HAP-1 (cell line): ENCODE measurements at regions not wholly inside any gene's neighbourhood (a gene's known extent, or its start where the extent isn't known, plus 50 kb on each side); places are given as distances from the start of the nearest gene placed in this dataset.
"Not testable (repeated sequence)": the region's sequence is repeated elsewhere in the genome, so short reads cannot be mapped to it uniquely, and the experiment has no call there.

Source experiments
- DNase-seq, 2 experiments: peaks; one replicate each; pipeline ENCODE4 v3.0.0-alpha.2; 2016 to 2020; ENCODE audit warnings: low spot score in 2 of 2
- H3K27me3 ChIP-seq: fragments of 250-450 bp; sonication (Bioruptor Pico); 2 replicates; pipeline ENCODE4 v1.5.1; 2020; ENCODE audit warnings: low read depth, mild to moderate bottlenecking, moderate library complexity
- H3K36me3 ChIP-seq: fragments of 250-450 bp; sonication (Bioruptor Pico); replicated peaks from 2 replicates; pipeline ENCODE4 v1.5.1; 2020; ENCODE audit warnings: mild to moderate bottlenecking
- H3K4me1 ChIP-seq: fragments of 250-450 bp; sonication (Bioruptor Pico); 2 replicates; pipeline ENCODE4 v1.5.1; 2020; ENCODE audit warnings: mild to moderate bottlenecking
- H3K4me3 ChIP-seq: fragments of 250-450 bp; sonication (Bioruptor Pico); 2 replicates; pipeline ENCODE4 v1.5.1; 2020; ENCODE audit warnings: mild to moderate bottlenecking, moderate library complexity
- H3K9me3 ChIP-seq: fragments of 250-450 bp; sonication (Bioruptor Pico); 2 replicates; pipeline ENCODE4 v1.5.1; 2020; ENCODE audit warnings: mild to moderate bottlenecking, moderate library complexity
- in situ Hi-C: fragments of 300-500 bp; cut with MboI; formaldehyde crosslinking; loops from 3 replicates; pipeline ENCODE4 v1.14.3; 2020; ENCODE audit warnings: low sequenced_read_pairs, inconsistent platforms, mixed read lengths

DNA sequence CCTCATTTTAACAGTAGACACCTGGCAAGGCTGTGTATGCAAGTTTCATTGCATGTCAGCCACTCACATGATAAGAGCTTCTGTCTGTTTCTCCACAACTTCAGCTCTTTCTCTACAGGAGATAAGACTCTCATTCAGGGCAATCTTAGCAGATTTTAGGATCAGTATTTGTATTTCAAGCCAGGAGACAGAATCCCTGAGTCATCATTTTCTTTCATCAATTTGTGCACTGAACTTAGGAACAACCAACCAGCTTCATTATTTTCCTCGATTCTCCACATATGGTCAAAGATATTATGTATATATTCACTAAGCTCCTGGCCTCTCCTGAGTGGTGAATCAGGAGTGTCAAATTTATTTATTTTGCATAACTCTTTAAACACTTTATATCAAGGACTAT is 181.8 kb upstream of the CCNH start:
- H3K9me3 ChIP-seq: no peaks in the 10 kb centered on the region
- no peaks in the 10 kb centered on the region for H3K27me3 ChIP-seq
- in situ Hi-C loops: no loop called here
- peaks cover 1% of the 10 kb centered on the region for H3K4me1 ChIP-seq
- no peak for DNase-seq
- H3K4me3 ChIP-seq: no peak overlapping the region
- no peaks in the 10 kb centered on the region for H3K36me3 ChIP-seq

DNA sequence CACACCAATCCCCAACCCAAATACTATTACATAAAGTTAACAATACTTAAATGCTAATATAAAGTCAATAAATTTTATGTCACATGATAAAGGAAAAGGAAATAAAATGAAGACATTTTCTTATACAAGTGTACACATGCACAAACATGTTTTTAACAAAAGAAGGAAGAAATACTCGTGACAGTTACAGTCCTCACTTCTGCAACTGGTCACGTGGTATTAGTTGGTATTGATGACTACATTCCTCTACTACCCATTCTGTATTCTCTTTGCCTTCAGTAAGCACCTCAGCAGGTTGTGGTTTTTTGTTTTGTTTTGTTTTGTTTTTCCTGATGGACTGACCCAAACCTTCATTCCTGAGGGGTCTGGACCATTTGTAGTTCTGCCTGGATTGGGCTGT is 176.9 kb upstream of the CCNH start:
- Histone ChIP-seq H3K36me3 (no peaks in the 10 kb centered on the region), H3K4me3 (no peak overlapping the region), H3K27me3 (no peaks in the 10 kb centered on the region), H3K4me1 (peaks cover 13% of the 10 kb centered on the region), H3K9me3 (no peaks in the 10 kb centered on the region)
- DNase-seq: no peak
- in situ Hi-C loops: no loop called here

DNA sequence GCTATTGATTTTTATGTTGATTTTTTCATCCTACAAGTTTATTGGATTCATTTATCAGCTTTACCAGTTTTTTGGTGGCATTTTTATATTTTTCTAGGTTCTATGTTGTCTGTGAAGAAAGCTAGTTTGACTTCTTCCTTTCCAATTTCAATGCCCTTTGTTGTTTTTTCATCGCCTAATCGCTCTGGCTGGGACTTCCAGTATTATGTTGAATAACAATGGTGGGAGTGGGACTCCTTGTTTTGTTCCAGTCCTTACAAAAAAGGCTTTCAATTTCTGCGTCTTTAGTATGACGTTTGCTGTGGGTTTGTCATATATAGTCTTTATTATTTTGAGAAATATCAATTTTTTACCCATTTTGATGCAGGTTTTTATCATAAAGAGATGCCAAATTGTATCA is 175.6 kb upstream of the CCNH start:
- in situ Hi-C loops: no loop called here
- peaks cover 13% of the 10 kb centered on the region for H3K4me1 ChIP-seq
- H3K9me3 ChIP-seq: no peaks in the 10 kb centered on the region
- peak; percentile 42 to 77 for DNase-seq
- no peaks in the 10 kb centered on the region for H3K36me3 ChIP-seq
- H3K27me3 ChIP-seq: no peaks in the 10 kb centered on the region
- no peak overlapping the region for H3K4me3 ChIP-seq

DNA sequence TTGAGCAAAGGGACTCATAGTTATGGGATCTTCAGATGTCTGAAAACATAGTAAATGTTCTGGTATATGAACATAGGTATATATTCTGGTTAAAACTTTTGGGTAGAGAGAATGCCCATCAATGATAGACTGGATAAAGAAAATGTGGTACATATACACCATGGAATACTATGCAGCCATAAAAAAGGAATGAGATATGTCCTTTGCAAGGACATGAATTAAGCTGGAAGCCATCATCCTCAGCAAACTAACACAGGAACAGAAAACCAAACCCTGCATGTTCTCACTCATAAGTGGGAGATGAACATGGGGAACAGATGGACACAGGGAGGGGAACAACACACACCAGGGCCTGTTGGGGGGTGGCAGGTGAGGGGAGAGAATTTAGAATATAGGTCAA is 171.0 kb upstream of the CCNH start:
- H3K4me1 ChIP-seq, DNase-seq, H3K27me3 ChIP-seq, H3K9me3 ChIP-seq, H3K4me3 ChIP-seq, in situ Hi-C loops, H3K36me3 ChIP-seq: not testable (repeated sequence)

DNA sequence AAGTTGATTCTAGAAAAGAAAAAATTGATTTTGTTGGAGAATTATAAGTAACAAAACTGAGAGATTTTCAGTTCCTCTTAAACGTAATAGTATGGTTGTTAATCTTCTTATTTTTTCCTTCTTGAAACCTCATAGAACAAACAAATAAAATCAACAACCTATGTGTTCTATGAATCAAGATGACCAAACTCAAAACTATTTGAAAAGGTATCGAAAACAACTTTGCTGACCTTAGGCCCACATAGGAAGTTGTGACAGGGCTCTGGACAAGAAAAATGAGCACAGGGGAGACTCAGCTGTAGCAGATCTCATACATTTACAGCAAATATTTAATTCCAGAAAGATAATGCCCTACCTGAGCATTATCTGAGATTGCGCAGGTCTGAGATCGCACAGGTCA is 169.4 kb upstream of the CCNH start:
- Histone ChIP-seq H3K27me3 (no peaks in the 10 kb centered on the region), H3K4me1 (no peaks in the 10 kb centered on the region)
- in situ Hi-C loops: no loop called here

DNA sequence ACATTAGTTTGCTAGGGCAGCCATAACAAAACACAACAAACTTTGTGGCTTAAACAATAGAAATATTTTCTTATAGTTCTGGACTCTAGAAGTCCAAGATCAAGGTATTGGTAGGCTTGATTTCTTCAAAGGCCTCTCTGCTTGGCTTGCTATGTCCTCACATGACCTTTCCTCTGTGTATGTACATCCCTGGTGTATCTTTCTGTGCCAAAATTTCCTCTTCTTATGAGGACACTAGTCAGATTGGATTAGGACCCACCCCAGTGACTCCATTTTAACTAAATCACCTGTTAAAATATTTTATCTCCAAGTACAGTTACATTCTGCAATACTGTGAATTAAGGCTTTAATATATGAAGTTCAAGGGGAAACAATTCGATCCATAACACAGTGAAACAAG is 168.9 kb upstream of the CCNH start:
- Histone ChIP-seq H3K36me3 (no peaks in the 10 kb centered on the region), H3K4me1 (no peaks in the 10 kb centered on the region), H3K9me3 (no peaks in the 10 kb centered on the region), H3K4me3 (no peak overlapping the region), H3K27me3 (no peaks in the 10 kb centered on the region)
- in situ Hi-C loops: no loop called here
- no peak for DNase-seq

More for the DNA sequence above, 169.4 kb upstream of the CCNH start:
- DNase-seq: no peak
- Histone ChIP-seq H3K9me3 (no peaks in the 10 kb centered on the region), H3K4me3 (no peak overlapping the region), H3K36me3 (no peaks in the 10 kb centered on the region)

DNA sequence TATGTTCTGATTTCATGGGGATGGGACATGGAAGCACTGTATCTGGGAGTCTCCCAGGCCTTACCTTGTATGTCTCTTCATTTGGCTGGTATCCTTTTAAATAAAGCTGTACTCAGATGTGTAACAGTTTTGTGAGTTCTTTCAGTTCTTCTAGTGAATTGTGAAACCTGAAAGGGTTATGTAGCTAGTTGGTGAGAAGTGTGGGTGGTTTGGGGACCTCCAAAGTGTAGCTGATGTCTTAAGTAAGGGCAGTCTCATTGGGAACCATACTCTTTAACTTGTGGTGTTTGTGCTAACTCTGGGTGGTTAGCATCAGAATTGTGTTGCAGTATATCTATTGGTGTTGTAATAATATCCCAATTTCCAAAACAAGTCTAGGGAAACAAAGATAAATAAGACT is 166.9 kb upstream of the CCNH start:
- Histone ChIP-seq H3K36me3 (no peaks in the 10 kb centered on the region), H3K9me3 (no peaks in the 10 kb centered on the region), H3K4me1 (no peaks in the 10 kb centered on the region), H3K4me3 (no peak overlapping the region), H3K27me3 (no peaks in the 10 kb centered on the region)
- no peak for DNase-seq
- in situ Hi-C loops: no loop called here

DNA sequence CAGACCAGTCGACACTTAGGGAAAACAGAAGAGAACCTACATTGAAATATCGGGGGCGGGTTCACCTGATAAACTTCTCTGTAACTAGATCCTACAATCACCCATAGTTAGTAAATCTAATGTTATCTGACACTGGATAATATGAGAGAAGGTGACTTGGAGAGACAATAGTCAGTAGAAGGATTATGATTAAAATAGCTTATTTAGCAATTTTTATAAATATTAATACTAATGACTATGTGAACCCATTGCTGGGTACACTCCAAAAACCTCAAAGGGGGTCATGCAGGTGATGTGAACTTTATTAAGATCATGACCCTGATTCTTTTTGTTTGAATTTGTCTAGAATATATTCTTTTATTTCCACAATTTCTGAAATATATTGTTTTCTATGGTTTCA is 164.1 kb upstream of the CCNH start:
- in situ Hi-C loops: no loop called here
- no peak for DNase-seq
- H3K4me3 ChIP-seq: no peak overlapping the region

DNA sequence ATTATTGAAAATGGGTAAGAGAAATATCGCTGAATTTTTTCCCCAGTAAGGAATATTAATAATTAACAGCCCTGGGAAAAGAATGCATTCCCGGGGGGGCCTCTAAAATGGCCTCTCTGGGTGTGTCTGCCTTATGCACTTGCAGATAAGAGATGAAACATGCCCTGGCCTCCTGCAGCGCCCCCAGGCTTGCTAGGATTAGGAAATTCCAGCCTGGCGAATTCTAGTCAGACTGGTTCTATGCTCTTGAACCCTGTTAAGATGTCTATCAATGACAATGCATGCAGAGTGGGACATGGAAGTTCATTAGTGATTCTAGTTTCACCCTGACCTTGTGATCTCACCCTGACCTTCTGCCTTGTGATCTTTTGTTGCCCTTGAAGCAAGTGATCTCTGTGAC is 163.6 kb upstream of the CCNH start:
- DNase-seq, H3K36me3 ChIP-seq, H3K4me3 ChIP-seq, H3K4me1 ChIP-seq, H3K27me3 ChIP-seq, in situ Hi-C loops, H3K9me3 ChIP-seq: not testable (repeated sequence)

More for the DNA sequence above, 164.1 kb upstream of the CCNH start:
- H3K36me3 ChIP-seq: no peaks in the 10 kb centered on the region
- no peaks in the 10 kb centered on the region for H3K4me1 ChIP-seq
- H3K27me3 ChIP-seq: no peaks in the 10 kb centered on the region
- H3K9me3 ChIP-seq: no peaks in the 10 kb centered on the region

DNA sequence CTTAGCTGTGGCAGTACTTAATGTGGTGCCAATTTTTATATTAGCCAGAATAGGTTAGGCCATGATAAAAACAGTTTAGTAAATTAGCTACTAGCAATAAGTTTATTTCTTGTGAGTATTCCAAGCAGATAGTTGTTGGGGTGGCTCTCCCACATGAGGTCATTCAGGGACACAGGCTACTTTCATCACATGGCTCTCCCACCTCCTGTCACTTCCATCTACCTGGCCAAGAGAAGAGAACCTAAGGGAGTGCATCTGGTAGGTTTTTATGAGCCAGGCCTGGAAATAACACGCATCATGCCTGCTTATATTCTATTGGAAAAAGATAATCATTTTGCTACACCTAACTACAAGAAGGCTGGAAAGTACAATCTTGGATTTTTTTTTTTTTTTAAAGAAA is 161.4 kb upstream of the CCNH start:
- Histone ChIP-seq H3K9me3 (no peaks in the 10 kb centered on the region), H3K4me3 (no peak overlapping the region), H3K36me3 (no peaks in the 10 kb centered on the region), H3K27me3 (no peaks in the 10 kb centered on the region), H3K4me1 (no peaks in the 10 kb centered on the region)
- no peak for DNase-seq
- in situ Hi-C loops: no loop called here

DNA sequence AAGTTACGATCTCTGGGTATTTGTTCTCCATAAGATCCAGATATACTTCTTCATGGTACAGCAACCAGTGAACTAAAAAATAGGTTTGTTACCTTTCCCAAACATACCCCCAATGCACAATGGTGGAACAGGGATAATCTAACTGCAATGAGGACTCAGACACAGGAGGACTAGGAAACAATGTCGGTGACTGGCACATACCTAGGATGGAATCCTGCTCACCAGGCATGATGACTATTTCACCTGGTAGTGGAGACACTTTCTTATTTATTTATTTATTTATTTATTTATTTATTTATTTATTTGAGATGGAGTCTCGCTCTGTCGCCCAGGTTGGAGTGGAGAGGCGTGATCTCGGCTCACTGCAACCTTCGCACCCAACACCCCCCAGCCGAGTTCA is 159.9 kb upstream of the CCNH start:
- Histone ChIP-seq H3K4me3 (no peak overlapping the region), H3K36me3 (no peaks in the 10 kb centered on the region), H3K27me3 (no peaks in the 10 kb centered on the region), H3K9me3 (no peaks in the 10 kb centered on the region), H3K4me1 (no peaks in the 10 kb centered on the region)
- in situ Hi-C loops: no loop called here
- DNase-seq: no peak

DNA sequence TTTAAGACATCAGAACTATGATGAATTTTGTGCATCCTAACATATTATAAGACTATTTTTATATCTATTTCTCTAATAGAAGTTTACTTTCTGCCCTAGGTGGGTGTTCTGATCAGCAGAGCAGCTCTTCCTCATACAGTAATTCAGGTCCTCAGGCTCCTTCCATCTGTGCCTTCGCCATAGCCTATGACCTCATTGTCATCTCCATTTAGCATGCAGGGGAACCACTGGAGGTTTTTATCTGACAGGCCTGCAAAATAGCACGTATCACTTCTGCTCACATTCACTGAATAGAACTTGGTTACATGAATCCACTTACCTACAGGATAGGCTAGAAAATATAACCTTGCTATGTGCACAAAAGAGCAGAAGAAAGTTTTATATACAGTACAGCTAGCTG is 159.4 kb upstream of the CCNH start:
- DNase-seq: no peak
- no peaks in the 10 kb centered on the region for H3K36me3 ChIP-seq
- H3K27me3 ChIP-seq: no peaks in the 10 kb centered on the region
- no peaks in the 10 kb centered on the region for H3K4me1 ChIP-seq
- no peak overlapping the region for H3K4me3 ChIP-seq
- H3K9me3 ChIP-seq: no peaks in the 10 kb centered on the region
- in situ Hi-C loops: no loop called here

DNA sequence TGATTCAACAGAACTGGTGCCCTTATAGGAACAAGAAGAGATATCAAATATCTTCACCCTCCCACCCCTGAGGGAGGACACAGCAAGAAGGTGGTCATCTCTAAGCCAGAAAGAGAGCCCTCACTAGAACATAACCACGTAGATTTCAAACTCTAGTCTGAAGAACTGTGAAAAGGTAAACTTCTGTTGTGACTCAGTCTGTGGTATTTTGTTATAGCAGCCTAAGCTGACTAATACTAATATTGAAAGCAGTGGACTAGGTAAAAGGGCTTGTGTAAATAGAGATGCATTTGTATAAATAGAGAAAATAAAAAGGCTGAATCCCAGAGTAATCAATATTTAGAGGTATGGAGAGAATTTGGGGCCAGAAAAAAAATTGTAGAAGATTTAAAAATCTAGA is 157.6 kb upstream of the CCNH start:
- no peaks in the 10 kb centered on the region for H3K9me3 ChIP-seq

DNA sequence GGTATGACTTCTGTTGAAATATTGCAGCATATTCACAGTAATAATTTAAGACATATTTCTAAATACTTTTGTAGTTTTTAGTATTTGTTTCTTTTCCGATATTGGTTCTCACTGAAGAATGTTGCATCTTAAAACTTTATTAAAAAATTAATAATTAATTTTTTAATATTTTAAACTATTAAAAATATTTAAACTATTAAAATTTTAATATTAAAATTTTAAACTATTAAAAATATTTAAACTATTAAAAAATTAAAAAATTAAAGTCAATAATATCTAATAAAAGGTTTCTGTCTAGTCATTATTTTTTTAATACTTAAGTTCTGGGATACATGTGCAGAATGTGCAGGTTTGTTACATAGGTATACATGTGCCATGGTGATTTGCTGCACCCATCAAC is 149.3 kb upstream of the CCNH start:
- no peaks in the 10 kb centered on the region for H3K4me1 ChIP-seq
- DNase-seq: no peak
- H3K36me3 ChIP-seq: no peaks in the 10 kb centered on the region
- in situ Hi-C loops: no loop called here
- no peaks in the 10 kb centered on the region for H3K9me3 ChIP-seq
- no peak overlapping the region for H3K4me3 ChIP-seq
- H3K27me3 ChIP-seq: no peaks in the 10 kb centered on the region

More for the DNA sequence above, 157.6 kb upstream of the CCNH start:
- Histone ChIP-seq H3K36me3 (no peaks in the 10 kb centered on the region), H3K27me3 (no peaks in the 10 kb centered on the region), H3K4me3 (no peak overlapping the region), H3K4me1 (no peaks in the 10 kb centered on the region)
- in situ Hi-C loops: no loop called here
- no peak for DNase-seq

DNA sequence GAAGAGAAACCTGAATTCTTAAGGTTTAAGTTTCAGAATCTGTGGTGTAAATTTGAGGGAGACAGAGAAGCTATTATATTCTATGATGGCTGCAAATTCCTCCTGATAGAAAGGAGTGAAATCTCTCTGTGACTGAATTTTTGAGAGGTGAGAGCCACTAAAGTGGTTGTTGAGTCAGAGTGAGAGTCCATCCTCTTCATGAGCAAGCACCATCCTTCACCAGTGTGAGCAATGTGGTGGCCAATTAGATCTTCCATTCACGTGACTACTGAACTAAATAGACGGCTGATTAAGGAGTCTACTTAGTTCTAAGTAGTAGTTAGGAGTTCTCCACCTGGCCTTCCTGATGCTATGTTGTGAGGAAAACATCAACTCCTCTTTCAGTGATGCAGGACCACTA is 147.8 kb upstream of the CCNH start:
- in situ Hi-C loops: no loop called here
- Histone ChIP-seq H3K4me3 (no peak overlapping the region), H3K4me1 (no peaks in the 10 kb centered on the region), H3K9me3 (no peaks in the 10 kb centered on the region; the same call in 1 of the 2 replicates), H3K36me3 (no peaks in the 10 kb centered on the region), H3K27me3 (no peaks in the 10 kb centered on the region)
- no peak for DNase-seq
